OCI-LY7 (cell line): ENCODE measurements at regions not wholly inside any gene's neighbourhood (a gene's known extent, or its start where the extent isn't known, plus 50 kb on each side); places are given as distances from the start of the nearest gene placed in this dataset.

Experiments
- BruUV-seq: library from RNA; stranded (reverse); fragments of 400-500 nt; replicated peaks from 2 replicates; lab custom pipeline; 2021; lab: Mats Ljungman, UMichigan
- CTCF ChIA-PET: fragments of 300-600 bp; sonication (Branson Sonifier 250); formaldehyde crosslinking; loops from one replicate; lab custom pipeline; 2022; ENCODE audit warnings: antibody characterized with exemption; ENCODE audit not compliant: unreplicated experiment; lab: Charles Lee
- POLR2A ChIA-PET: fragments of 300-600 bp; sonication (Branson Sonifier 250); formaldehyde crosslinking; loops from one replicate; lab custom pipeline; 2022; ENCODE audit warnings: antibody characterized with exemption; lab: Charles Lee
- DNase-seq: peaks from one replicate; pipeline ENCODE4 v3.0.0-alpha.2; 2015; ENCODE audit warnings: low spot score
- H2AFZ ChIP-seq: fragments of 200-600 bp; sonication (generic), shearing (Covaris generic); 2 replicates; pipeline ENCODE4 v1.6.1; 2014; ENCODE audit warnings: mild to moderate bottlenecking, antibody characterized with exemption, low read length, moderate library complexity
- H3K27ac ChIP-seq: fragments of 200-600 bp; sonication (generic); 2 replicates; pipeline ENCODE4 v1.5.1; 2014; ENCODE audit warnings: mixed run types, low read depth, mild to moderate bottlenecking, moderate library complexity, low read length, inconsistent platforms; ENCODE audit not compliant: poor library complexity, severe bottlenecking
- H3K36me3 ChIP-seq: fragments of 200-600 bp; sonication (generic); 2 replicates; pipeline ENCODE4 v1.6.1; 2014; ENCODE audit warnings: mild to moderate bottlenecking, antibody characterized with exemption, low read length, moderate library complexity, mixed read lengths; ENCODE audit not compliant: insufficient read depth
- H3K4me1 ChIP-seq: fragments of 200-600 bp; sonication (generic); 2 replicates; pipeline ENCODE4 v1.5.1; 2014; ENCODE audit warnings: mild to moderate bottlenecking, low read length; ENCODE audit not compliant: insufficient read depth, poor library complexity, severe bottlenecking
- H3K4me2 ChIP-seq: fragments of 200-600 bp; sonication (generic); 2 replicates; pipeline ENCODE4 v1.6.1; 2014; ENCODE audit warnings: mild to moderate bottlenecking, low read length
- H3K4me3 ChIP-seq: fragments of 200-600 bp; sonication (generic); 2 replicates; pipeline ENCODE4 v1.5.1; 2014; ENCODE audit warnings: mild to moderate bottlenecking, low read depth, low read length; ENCODE audit not compliant: poor library complexity, severe bottlenecking
- H3K79me2 ChIP-seq: fragments of 200-600 bp; sonication (generic); 2 replicates; pipeline ENCODE4 v1.6.1; 2016; ENCODE audit warnings: low read depth, mild to moderate bottlenecking, low read length, moderate library complexity, mixed read lengths; ENCODE audit not compliant: insufficient read depth
- H3K9me2 ChIP-seq: fragments of 200-600 bp; sonication (generic); 2 replicates; pipeline ENCODE4 v1.6.1; 2016; ENCODE audit warnings: mild to moderate bottlenecking, low read length, mixed read lengths; ENCODE audit not compliant: insufficient read depth
- H3K9me3 ChIP-seq: fragments of 200-600 bp; sonication (generic); 2 replicates; pipeline ENCODE4 v1.6.1; 2014; ENCODE audit warnings: mild to moderate bottlenecking, mixed run types, low read length, mixed read lengths
- H4K20me1 ChIP-seq: fragments of 200-600 bp; sonication (generic); 2 replicates; pipeline ENCODE4 v1.6.1; 2014; ENCODE audit warnings: mild to moderate bottlenecking, antibody characterized with exemption, low read length, moderate library complexity, mixed read lengths; ENCODE audit not compliant: insufficient read depth
- CTCF ChIP-seq: fragments of 200-600 bp; sonication (generic); conservative IDR thresholded peaks from 2 replicates; pipeline ENCODE4 v1.5.1; 2014; ENCODE audit warnings: mild to moderate bottlenecking, antibody characterized with exemption, low read length, moderate library complexity, mixed read lengths
- EZH2phosphoT487 ChIP-seq: fragments of 200-600 bp; sonication (generic); IDR thresholded peaks from 2 replicates; pipeline ENCODE4 v1.6.1; 2018; ENCODE audit warnings: low read depth, borderline replicate concordance, mild to moderate bottlenecking, mixed run types, antibody characterized with exemption, low read length, moderate library complexity, mixed read lengths
- intact Hi-C: fragments of 100-400 bp; cut with micrococcal nuclease; formaldehyde crosslinking; loops from one replicate; pipeline ENCODE4 v1.10.0; 2022; ENCODE audit not compliant: unreplicated experiment

DNA sequence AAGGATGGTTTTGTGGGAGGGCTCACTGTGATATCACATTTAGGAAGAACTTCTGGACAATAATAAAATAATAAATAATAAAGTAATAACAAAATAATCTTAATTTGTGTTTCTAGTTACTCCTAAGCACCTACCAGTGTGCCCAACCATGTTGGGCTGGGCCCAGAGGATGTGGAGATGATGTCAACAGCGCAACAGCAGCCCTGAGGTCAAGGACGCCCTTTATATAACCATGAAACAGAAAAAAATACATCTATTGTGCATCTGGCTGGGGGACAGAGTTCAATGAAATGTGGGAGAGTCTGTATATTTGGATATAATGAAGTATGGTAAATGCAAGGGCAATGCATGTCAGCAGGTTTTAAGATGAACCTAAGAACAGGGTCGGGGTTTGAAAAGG is 552.8 kb downstream of the VRK1 start:
- POLR2A ChIA-PET, result no interaction called here
- H3K79me2 ChIP-seq, result no peaks in the 10 kb centered on the region
- TF ChIP-seq CTCF (no peak), EZH2phosphoT487 (no peak)
- intact Hi-C loops, result no loop called here
- H3K27ac ChIP-seq, result no peak overlapping the region
- no TSS peak for BruUV-seq
- no peak overlapping the region for H3K4me2 ChIP-seq
- H3K36me3 ChIP-seq, result no peaks in the 10 kb centered on the region
- no peak overlapping the region for H3K4me3 ChIP-seq
- H2AFZ ChIP-seq, result no peak overlapping the region
- H3K4me1 ChIP-seq, result no peaks in the 10 kb centered on the region
- H4K20me1 ChIP-seq, result no peaks in the 10 kb centered on the region
- CTCF ChIA-PET, result no interaction called here
- H3K9me2 ChIP-seq, result no peaks in the 10 kb centered on the region
- DNase-seq, result no peak
- no peaks in the 10 kb centered on the region for H3K9me3 ChIP-seq

DNA sequence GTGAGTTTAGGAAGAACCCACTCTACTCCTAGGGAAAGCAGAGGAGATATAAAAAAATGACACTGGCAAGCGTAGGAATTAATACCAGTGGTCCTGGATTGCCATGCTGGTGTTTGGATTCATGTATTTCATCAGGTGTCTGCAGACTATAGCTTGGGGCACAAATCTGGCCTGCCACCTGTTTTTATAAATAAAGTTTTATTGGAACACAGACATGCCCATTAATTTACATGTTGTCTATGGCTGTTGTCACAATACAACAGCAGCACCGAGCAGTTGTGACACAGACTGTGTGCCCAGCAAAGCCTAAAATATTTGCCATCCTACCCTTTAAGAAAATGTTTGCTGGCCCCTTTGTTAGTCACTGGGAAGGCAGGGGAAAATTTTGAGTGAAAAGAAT is 553.2 kb downstream of the VRK1 start:
- no peak overlapping the region for H2AFZ ChIP-seq
- no peak overlapping the region for H3K4me3 ChIP-seq
- POLR2A ChIA-PET, result no interaction called here
- no peak overlapping the region for H3K27ac ChIP-seq
- H3K79me2 ChIP-seq, result no peaks in the 10 kb centered on the region
- H3K9me3 ChIP-seq, result no peaks in the 10 kb centered on the region
- CTCF ChIA-PET, result no interaction called here
- H3K4me2 ChIP-seq, result no peak overlapping the region
- BruUV-seq, result no TSS peak
- H3K9me2 ChIP-seq, result no peaks in the 10 kb centered on the region
- DNase-seq, result no peak
- no peaks in the 10 kb centered on the region for H3K36me3 ChIP-seq
- TF ChIP-seq EZH2phosphoT487 (no peak), CTCF (no peak)
- H4K20me1 ChIP-seq, result no peaks in the 10 kb centered on the region
- no peaks in the 10 kb centered on the region for H3K4me1 ChIP-seq
- intact Hi-C loops, result no loop called here

- intact Hi-C loops, result no loop called here
- TF ChIP-seq EZH2phosphoT487, result no peak
- no peak for TF ChIP-seq CTCF
- Histone ChIP-seq H3K27ac (no peak overlapping the region), H3K79me2 (no peaks in the 10 kb centered on the region), H3K36me3 (no peaks in the 10 kb centered on the region), H3K4me1 (no peaks in the 10 kb centered on the region), H3K4me2 (no peak overlapping the region), H3K4me3 (no peak overlapping the region), H4K20me1 (no peaks in the 10 kb centered on the region), H3K9me2 (no peaks in the 10 kb centered on the region), H3K9me3 (no peaks in the 10 kb centered on the region), H2AFZ (no peak overlapping the region)
- no TSS peak for BruUV-seq
- no peak for DNase-seq
- POLR2A ChIA-PET, result no interaction called here
- CTCF ChIA-PET, result no interaction called here
Observed at GRCh38 chr14:97350894-97351731, 553.9 kb downstream of the VRK1 start.
